Gastrocnemius medialis (tissue), 4 donors: ENCODE measurements at regions not wholly inside any gene's neighbourhood (a gene's known extent, or its start where the extent isn't known, plus 50 kb on each side); places are given as distances from the start of the nearest gene placed in this dataset.

Experiments
- CTCF ChIP-seq, 5 experiments: fragments of 450-650 bp in 3 of 5; fragments of 200-600 bp in 2 of 5; sonication (generic) in 2 of 5; IDR thresholded peaks in 4 of 5; conservative IDR thresholded peaks in 1 of 5; 1 replicate in 4 of 5; 2 replicates in 1 of 5; pipeline ENCODE4 v1.5.1; 2016 to 2019; ENCODE audit warnings: antibody characterized with exemption in 5 of 5, mild to moderate bottlenecking in 3 of 5, moderate library complexity in 3 of 5
- POLR2A ChIP-seq, 2 donors: fragments of 450-650 bp; IDR thresholded peaks; one replicate each; pipeline ENCODE4 v1.6.1; 2017; ENCODE audit warnings: antibody characterized with exemption in 2 of 2, mild to moderate bottlenecking in 2 of 2, moderate library complexity in 2 of 2

GRCh38 chr5:12616093-12616492 lies 711.8 kb upstream of the CTNND2 start:
- no peak for TF ChIP-seq CTCF (IDR thresholded peaks at IDR 0.05 in 4 of 5, conservative IDR thresholded peaks at IDR 0.05 in 1 of 5)
- TF ChIP-seq POLR2A (IDR thresholded peaks at IDR 0.05), result no peak
